Activated CD4-positive, alpha-beta T cell treated with anti-CD3 and anti-CD28 coated beads, Interleukin-2, amount 10 ng/mL, durations not matched to agents 7 days and 5 days (primary cell): ENCODE measurements at regions not wholly inside any gene's neighbourhood (a gene's known extent, or its start where the extent isn't known, plus 50 kb on each side); places are given as distances from the start of the nearest gene placed in this dataset.
"Not testable (repeated sequence)": the region's sequence is repeated elsewhere in the genome, so short reads cannot be mapped to it uniquely, and the experiment has no call there.

Experiments used
- CTCF ChIA-PET: fragments of 350-600 bp; sonication (Branson Sonifier 250); formaldehyde crosslinking; loops from one replicate; lab custom pipeline; 2021; ENCODE audit warnings: antibody characterized with exemption; lab: Charles Lee
- POLR2A ChIA-PET: fragments of 350-600 bp; sonication (Branson Sonifier 250); formaldehyde crosslinking; loops from one replicate; lab custom pipeline; 2021; ENCODE audit warnings: antibody characterized with exemption; lab: Charles Lee
- DNase-seq: peaks from one replicate; pipeline ENCODE4 v3.0.0-alpha.2; 2020
- H3K27ac Mint-ChIP-seq: one replicate; pipeline ENCODE4 v1.8.0; 2021; ENCODE audit warnings: mild to moderate bottlenecking, moderate library complexity, mixed read lengths
- H3K27me3 Mint-ChIP-seq: one replicate; pipeline ENCODE4 v1.8.0; 2021; ENCODE audit warnings: mixed read lengths
- H3K36me3 Mint-ChIP-seq: one replicate; pipeline ENCODE4 v1.8.0; 2021; ENCODE audit warnings: low read depth, mixed read lengths
- H3K4me1 Mint-ChIP-seq: one replicate; pipeline ENCODE4 v1.8.0; 2021; ENCODE audit warnings: mixed read lengths
- H3K4me3 Mint-ChIP-seq: one replicate; pipeline ENCODE4 v1.8.0; 2021; ENCODE audit warnings: mild to moderate bottlenecking, moderate library complexity, mixed read lengths
- H3K9me3 Mint-ChIP-seq: one replicate; pipeline ENCODE4 v1.8.0; 2021; ENCODE audit warnings: mixed read lengths

DNA sequence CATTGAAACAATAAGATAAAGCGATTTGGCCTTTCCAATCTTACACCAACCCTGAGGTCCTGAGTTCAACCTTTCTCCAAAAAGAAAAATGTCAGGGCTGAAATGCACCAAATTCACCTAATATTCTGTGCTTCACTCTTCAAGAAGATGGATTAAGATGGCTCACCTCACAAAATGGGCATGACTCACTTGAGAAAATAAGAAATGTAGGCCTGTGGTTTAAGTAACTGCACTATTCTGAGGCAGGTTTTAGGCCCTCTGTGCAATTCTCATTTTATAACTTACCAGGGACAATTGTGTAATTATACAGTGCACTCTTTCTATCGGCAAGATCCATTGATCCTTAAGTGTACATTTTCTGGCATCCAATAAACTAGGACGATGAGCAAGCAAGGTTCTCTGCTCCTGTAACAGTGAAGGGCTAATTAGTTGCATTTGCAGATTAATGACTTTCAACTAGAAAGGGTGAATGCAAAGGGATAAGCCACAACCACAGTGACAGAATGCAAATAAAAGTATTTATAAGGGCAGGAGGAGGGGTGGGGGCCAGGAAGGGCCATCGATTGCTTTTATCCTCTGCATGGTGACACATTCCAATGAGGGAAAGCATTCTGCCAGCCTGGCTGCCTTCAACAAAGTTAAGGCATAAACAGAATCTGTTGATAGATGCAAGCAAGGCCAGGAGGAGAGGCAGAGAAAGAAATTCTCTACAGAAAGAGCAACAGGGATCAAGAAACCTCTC is 214.5 kb downstream of the CAAP1 start:
- Mint-ChIP-seq H3K27me3 (peaks cover 2% of the 10 kb centered on the region), H3K4me1 (no peaks in the 10 kb centered on the region), H3K4me3 (no peak overlapping the region), H3K9me3 (no peaks in the 10 kb centered on the region), H3K27ac (no peak overlapping the region), H3K36me3 (no peaks in the 10 kb centered on the region)
- no peak for DNase-seq
- ChIA-PET POLR2A (no interaction called here), CTCF (no interaction called here)

DNA sequence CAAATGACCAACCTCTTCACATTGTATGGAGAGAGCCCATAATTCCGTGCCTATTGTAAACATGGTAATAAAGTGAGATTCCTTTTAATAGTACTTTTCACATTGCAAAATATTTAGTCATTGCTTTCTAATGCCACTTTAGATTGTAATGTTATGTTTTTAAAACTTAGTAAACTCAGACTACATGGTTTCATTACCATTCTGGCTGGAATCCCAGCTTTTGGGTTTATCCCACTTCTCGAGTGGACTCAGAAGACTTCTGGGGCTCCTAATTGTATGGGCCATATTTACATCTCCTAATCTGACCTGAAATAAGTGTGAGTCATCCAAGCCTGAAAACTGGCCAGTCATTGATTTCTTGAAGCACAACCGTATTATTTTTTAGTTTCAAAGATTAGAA is 217.6 kb downstream of the CAAP1 start:
- H3K9me3 Mint-ChIP-seq: no peaks in the 10 kb centered on the region
- no peak for DNase-seq
- CTCF ChIA-PET: no interaction called here
- H3K27ac Mint-ChIP-seq: no peak overlapping the region
- no peak overlapping the region for H3K4me3 Mint-ChIP-seq
- POLR2A ChIA-PET: no interaction called here
- H3K27me3 Mint-ChIP-seq: peaks cover 3% of the 10 kb centered on the region
- no peaks in the 10 kb centered on the region for H3K4me1 Mint-ChIP-seq
- H3K36me3 Mint-ChIP-seq: no peaks in the 10 kb centered on the region

DNA sequence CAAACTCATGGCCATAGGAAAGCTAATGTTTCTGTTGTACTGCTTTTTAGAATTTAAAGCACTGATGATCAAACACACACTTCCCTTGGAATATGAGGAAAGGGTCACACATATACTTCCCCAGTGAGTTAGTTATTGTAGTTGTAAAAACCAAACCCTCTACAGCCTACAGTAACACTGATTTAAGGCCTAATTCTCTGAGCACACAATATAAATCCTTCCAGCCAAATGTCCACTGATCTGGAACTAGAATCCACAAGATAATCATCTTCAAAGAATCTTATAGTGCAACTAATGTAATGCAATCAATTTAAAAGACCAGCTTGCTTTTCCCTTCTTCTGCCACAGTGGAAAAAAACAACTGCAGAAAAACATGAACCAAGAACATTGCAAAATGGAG is 219.3 kb downstream of the CAAP1 start:
- H3K4me3 Mint-ChIP-seq: no peak overlapping the region
- no peaks in the 10 kb centered on the region for H3K36me3 Mint-ChIP-seq
- no peak overlapping the region for H3K27ac Mint-ChIP-seq
- ChIA-PET CTCF (interaction anchor here (0.6 kb wide), 1 partner anchor 131 kb away, joined by 3 read pairs; no protein-coding TSS in a partner anchor), POLR2A (no interaction called here)
- no peaks in the 10 kb centered on the region for H3K4me1 Mint-ChIP-seq
- no peak for DNase-seq
- H3K9me3 Mint-ChIP-seq: no peaks in the 10 kb centered on the region
- peaks cover 3% of the 10 kb centered on the region for H3K27me3 Mint-ChIP-seq

DNA sequence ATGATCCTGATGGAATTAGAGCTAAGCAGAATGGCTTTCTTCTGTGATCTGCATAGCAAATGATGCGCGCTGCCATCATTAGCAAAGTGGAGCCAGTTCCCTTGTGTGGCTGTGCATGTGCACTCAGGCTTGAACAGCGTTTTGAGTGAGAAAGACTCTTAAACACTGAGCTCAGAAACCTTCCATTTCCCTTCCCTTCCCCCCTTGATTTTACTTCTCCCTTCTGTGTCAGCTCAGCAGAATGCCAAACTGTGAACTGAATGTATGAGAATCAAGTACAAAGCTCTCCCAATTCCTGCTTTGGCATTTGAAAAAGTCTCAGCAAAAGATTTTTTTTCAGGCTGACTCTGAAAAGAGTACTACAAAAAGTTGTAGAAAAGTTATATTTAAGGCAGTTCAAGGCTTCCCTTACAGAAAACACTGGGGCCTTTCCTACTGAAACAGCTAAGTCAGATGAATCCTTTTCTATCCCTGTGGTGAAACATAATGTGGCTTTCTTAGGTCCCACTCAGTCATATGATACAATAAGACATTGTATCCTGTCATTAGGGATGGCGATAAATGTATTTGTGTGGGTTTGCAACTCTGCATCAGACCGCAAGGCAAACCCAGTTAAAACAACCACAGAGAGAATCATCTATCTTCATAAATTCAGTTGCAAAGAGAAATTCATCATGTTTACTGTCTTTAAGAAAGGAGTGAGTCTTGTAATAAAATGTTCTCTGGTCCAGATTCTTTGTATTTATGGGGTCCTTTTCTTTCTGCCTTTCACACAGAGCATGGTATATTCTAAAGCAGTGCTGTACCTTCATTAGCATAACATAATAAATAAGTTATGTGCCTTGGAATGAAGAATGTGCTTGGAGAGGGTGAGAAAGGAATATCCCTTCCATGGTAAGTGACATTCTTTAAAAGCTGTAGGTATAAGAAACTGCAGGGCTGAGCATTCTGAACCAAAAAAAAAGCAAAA is 222.6 kb downstream of the CAAP1 start:
- ChIA-PET POLR2A (no interaction called here), CTCF (no interaction called here)
- no peak overlapping the region for H3K27ac Mint-ChIP-seq
- peaks cover 3% of the 10 kb centered on the region for H3K27me3 Mint-ChIP-seq
- H3K9me3 Mint-ChIP-seq: no peaks in the 10 kb centered on the region
- no peaks in the 10 kb centered on the region for H3K36me3 Mint-ChIP-seq
- no peaks in the 10 kb centered on the region for H3K4me1 Mint-ChIP-seq
- no peak overlapping the region for H3K4me3 Mint-ChIP-seq
- no peak for DNase-seq

DNA sequence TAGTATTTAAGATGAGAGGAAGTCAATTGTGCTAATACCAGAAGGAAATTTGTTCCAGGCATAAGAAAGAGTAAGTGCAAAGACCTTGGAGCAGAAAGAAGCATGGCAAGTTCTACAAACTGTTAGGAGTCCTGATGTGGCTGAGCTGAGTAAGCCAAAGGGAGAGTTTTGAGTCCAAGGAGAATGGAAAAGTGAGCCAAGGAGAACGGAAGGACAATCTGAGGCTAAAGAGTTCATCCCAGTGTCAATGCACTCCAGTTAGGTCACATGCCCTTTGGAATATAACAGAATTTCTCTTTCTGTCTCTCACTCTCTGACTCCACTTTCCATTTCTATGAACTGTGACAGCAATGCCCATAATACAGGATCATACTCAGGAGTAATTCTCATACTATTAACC is 224.7 kb downstream of the CAAP1 start:
- H3K4me1 Mint-ChIP-seq: no peaks in the 10 kb centered on the region
- POLR2A ChIA-PET: no interaction called here
- CTCF ChIA-PET: no interaction called here

GRCh38 chr9:26665666-26666065 is 226.9 kb downstream of the CAAP1 start:
- ChIA-PET CTCF (no interaction called here), POLR2A (no interaction called here)
- no peaks in the 10 kb centered on the region for H3K9me3 Mint-ChIP-seq
- DNase-seq: no peak
- no peaks in the 10 kb centered on the region for H3K36me3 Mint-ChIP-seq
- H3K27me3 Mint-ChIP-seq: no peaks in the 10 kb centered on the region
- no peaks in the 10 kb centered on the region for H3K4me1 Mint-ChIP-seq
- H3K4me3 Mint-ChIP-seq: no peak overlapping the region
- no peak overlapping the region for H3K27ac Mint-ChIP-seq

More for the DNA sequence above, 224.7 kb downstream of the CAAP1 start:
- H3K4me3 Mint-ChIP-seq: no peak overlapping the region
- H3K9me3 Mint-ChIP-seq: no peaks in the 10 kb centered on the region
- H3K27ac Mint-ChIP-seq: no peak overlapping the region
- H3K27me3 Mint-ChIP-seq: no peaks in the 10 kb centered on the region
- DNase-seq: no peak
- no peaks in the 10 kb centered on the region for H3K36me3 Mint-ChIP-seq

DNA sequence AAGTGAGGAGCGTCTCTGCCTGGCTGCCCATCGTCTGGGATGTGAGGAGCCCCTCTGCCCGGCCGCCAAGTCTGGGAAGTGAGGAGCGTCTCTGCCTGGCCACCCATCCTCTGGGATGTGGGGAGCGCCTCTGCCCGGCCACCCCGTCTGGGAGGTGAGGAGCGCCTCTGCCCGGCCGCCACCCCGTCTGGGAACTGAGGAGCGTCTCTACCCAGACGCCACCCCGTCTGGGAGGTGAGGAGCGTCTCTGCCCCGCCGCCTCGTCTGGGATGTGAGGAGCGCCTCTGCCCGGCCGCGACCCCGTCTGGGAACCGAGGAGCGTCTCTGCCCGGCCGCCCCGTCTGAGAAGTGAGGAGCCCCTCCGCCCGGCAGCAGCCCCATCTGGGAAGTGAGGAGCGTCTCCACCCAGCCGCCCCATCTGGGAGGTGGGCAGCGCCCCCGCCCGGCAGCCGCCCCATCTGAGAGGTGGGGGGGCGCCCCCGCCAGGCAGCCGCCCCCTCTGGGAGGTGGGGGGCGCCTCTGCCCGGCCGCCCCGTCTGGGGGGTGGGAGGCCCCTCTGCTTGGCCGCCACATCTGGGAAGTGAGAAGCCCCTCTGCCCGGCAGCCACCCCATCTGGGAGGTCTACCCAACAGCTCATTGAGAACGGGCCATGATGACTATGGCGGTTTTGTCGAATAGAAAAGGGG is 228.4 kb downstream of the CAAP1 start:
- H3K4me3 Mint-ChIP-seq, CTCF ChIA-PET, DNase-seq, POLR2A ChIA-PET, H3K9me3 Mint-ChIP-seq, H3K36me3 Mint-ChIP-seq, H3K4me1 Mint-ChIP-seq, H3K27ac Mint-ChIP-seq, H3K27me3 Mint-ChIP-seq: not testable (repeated sequence)

DNA sequence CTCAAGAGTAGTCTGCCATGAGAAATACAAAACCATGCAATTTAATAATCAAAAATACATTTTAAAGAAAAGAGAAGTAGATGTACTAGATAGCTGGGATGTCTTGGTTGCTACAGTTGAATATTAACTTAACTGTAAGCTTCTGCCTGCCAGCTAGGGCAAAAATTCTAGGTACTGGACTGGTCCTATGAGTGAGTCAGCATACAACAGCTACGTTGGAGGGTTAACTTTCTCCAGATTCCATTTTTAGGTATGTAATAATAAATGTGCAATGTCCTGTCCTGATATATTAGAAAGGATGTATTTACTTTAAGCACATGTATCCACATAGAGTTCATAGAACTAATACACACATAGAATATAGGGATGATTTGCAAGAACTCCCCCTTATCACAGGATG is 230.1 kb downstream of the CAAP1 start:
- Mint-ChIP-seq H3K4me3 (no peak overlapping the region), H3K27ac (no peak overlapping the region), H3K27me3 (no peaks in the 10 kb centered on the region), H3K36me3 (no peaks in the 10 kb centered on the region), H3K4me1 (no peaks in the 10 kb centered on the region), H3K9me3 (no peaks in the 10 kb centered on the region)
- ChIA-PET CTCF (no interaction called here), POLR2A (no interaction called here)
- no peak for DNase-seq

- H3K9me3 Mint-ChIP-seq: no peaks in the 10 kb centered on the region
- no peak overlapping the region for H3K27ac Mint-ChIP-seq
- H3K36me3 Mint-ChIP-seq: no peaks in the 10 kb centered on the region
- no peaks in the 10 kb centered on the region for H3K27me3 Mint-ChIP-seq
- POLR2A ChIA-PET: no interaction called here
- H3K4me1 Mint-ChIP-seq: no peaks in the 10 kb centered on the region
- no peak for DNase-seq
- CTCF ChIA-PET: no interaction called here
- H3K4me3 Mint-ChIP-seq: no peak overlapping the region
Observed at GRCh38 chr9:26658476-26658875, 234.1 kb downstream of the CAAP1 start.

- POLR2A ChIA-PET: no interaction called here
- H3K4me1 Mint-ChIP-seq: no peaks in the 10 kb centered on the region
- H3K36me3 Mint-ChIP-seq: no peaks in the 10 kb centered on the region
- H3K9me3 Mint-ChIP-seq: no peaks in the 10 kb centered on the region
- no peaks in the 10 kb centered on the region for H3K27me3 Mint-ChIP-seq
- CTCF ChIA-PET: no interaction called here
- H3K27ac Mint-ChIP-seq: no peak overlapping the region
- no peak overlapping the region for H3K4me3 Mint-ChIP-seq
- no peak for DNase-seq
Observed at GRCh38 chr9:26657958-26658357, 234.6 kb downstream of the CAAP1 start.

DNA sequence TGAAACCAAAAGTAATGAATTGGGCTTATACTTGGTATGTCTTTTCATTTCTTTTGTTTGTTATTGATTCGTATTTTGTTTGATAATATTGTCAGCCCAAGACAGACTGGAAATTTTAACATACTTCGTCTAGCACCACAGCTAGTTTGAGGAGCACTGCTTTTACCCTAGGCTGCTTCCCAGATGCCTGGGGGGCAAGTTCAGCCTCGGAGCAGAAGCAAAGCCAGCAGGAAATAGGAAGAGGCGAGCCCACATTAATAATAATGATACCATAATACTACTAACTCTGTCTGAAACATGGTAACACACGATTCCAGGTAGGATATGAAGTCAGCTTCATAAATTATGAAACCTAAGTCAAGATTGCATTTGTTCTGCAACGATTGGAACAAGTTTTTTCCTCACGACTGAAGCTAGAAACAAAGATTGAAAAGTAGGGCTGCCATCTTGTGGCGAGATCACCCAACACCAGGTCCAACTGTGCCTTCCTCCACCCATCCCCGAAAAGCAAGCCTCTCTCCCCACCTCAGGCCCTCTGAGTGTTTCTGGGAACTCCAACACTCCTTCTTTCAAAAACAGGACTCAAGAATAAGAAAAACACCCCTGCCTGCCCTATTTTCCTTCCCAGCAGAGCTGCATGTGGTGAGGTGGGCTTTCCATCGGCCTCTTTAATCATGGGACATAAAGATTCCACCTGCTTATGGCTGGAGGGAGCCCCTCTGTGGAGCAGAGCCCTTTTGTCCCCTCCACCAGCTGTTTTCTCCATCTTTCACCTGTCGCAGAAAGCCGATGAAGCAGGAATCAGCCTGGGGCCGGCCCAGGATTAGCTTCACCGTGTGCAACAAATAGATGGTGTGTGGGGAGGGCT is 236.4 kb downstream of the CAAP1 start:
- no peak for DNase-seq
- ChIA-PET POLR2A (no interaction called here), CTCF (no interaction called here)
- H3K36me3 Mint-ChIP-seq: no peaks in the 10 kb centered on the region
- H3K4me1 Mint-ChIP-seq: no peaks in the 10 kb centered on the region
- H3K4me3 Mint-ChIP-seq: no peak overlapping the region
- H3K27me3 Mint-ChIP-seq: no peaks in the 10 kb centered on the region
- no peak overlapping the region for H3K27ac Mint-ChIP-seq
- no peaks in the 10 kb centered on the region for H3K9me3 Mint-ChIP-seq

- no peak for DNase-seq
- H3K27me3 Mint-ChIP-seq: no peaks in the 10 kb centered on the region
- H3K27ac Mint-ChIP-seq: no peak overlapping the region
- ChIA-PET POLR2A (no interaction called here), CTCF (no interaction called here)
- H3K9me3 Mint-ChIP-seq: no peaks in the 10 kb centered on the region
- no peaks in the 10 kb centered on the region for H3K36me3 Mint-ChIP-seq
- no peaks in the 10 kb centered on the region for H3K4me1 Mint-ChIP-seq
- no peak overlapping the region for H3K4me3 Mint-ChIP-seq
Observed at GRCh38 chr9:26655166-26655565, 237.4 kb downstream of the CAAP1 start.
